Fibroblast of lung (primary cell): ENCODE measurements at regions not wholly inside any gene's neighbourhood (a gene's known extent, or its start where the extent isn't known, plus 50 kb on each side); places are given as distances from the start of the nearest gene placed in this dataset.

Experiments used
- DNase-seq, 2 donors: peaks; one replicate each; pipeline versions ENCODE4 v3.0.0 to v3.0.0-alpha.2; 2010; ENCODE audit warnings: low read depth in 2 of 2
- H2AFZ ChIP-seq: 2 replicates; pipeline ENCODE4 v1.5.1; 2012; ENCODE audit warnings: low read length, control low read depth, inconsistent platforms
- H3K27ac ChIP-seq: 2 replicates; pipeline ENCODE4 v1.5.1; 2011; ENCODE audit warnings: low read length, control low read depth; ENCODE audit not compliant: insufficient read depth
- H3K27me3 ChIP-seq: 2 replicates; pipeline ENCODE4 v1.5.1; 2011; ENCODE audit warnings: mild to moderate bottlenecking, low read length; ENCODE audit not compliant: control insufficient read depth, insufficient read depth
- H3K36me3 ChIP-seq: 2 replicates; pipeline ENCODE4 v1.5.1; 2011; ENCODE audit warnings: low read length; ENCODE audit not compliant: control insufficient read depth, insufficient read depth
- H3K4me1 ChIP-seq: 2 replicates; pipeline ENCODE4 v1.5.1; 2011; ENCODE audit warnings: low read length; ENCODE audit not compliant: control insufficient read depth, insufficient read depth; ENCODE audit errors: extremely low read depth
- H3K4me2 ChIP-seq: 2 replicates; pipeline ENCODE4 v1.5.1; 2011; ENCODE audit warnings: low read length, control low read depth; ENCODE audit not compliant: insufficient read depth; ENCODE audit errors: extremely low read depth
- H3K4me3 ChIP-seq, 4 experiments: fragments of 200-600 bp in 1 of 4; sonication (generic) in 1 of 4; replicated peaks in 1 of 4; 2 replicates each; pipeline ENCODE4 v1.5.1; 2011 to 2016; ENCODE audit warnings: low read length in 4 of 4, low read depth in 3 of 4, mild to moderate bottlenecking in 3 of 4, control low read depth in 2 of 4, inconsistent platforms in 1 of 4, mixed read lengths in 1 of 4; ENCODE audit not compliant: insufficient read depth in 1 of 4; ENCODE audit errors: control extremely low read depth in 1 of 4
- H3K79me2 ChIP-seq: 2 replicates; pipeline ENCODE4 v1.5.1; 2012; ENCODE audit warnings: mild to moderate bottlenecking, low read length, inconsistent platforms; ENCODE audit not compliant: control insufficient read depth, insufficient read depth
- H3K9ac ChIP-seq: 2 replicates; pipeline ENCODE4 v1.5.1; 2011; ENCODE audit warnings: mild to moderate bottlenecking, low read length, control low read depth; ENCODE audit not compliant: insufficient read depth
- H3K9me3 ChIP-seq: 2 replicates; pipeline ENCODE4 v1.5.1; 2012; ENCODE audit warnings: low read depth, low read length; ENCODE audit not compliant: control insufficient read depth, insufficient read depth
- H4K20me1 ChIP-seq: 2 replicates; pipeline ENCODE4 v1.5.1; 2011; ENCODE audit warnings: low read length; ENCODE audit not compliant: control insufficient read depth, insufficient read depth; ENCODE audit errors: extremely low read depth
- EZH2 ChIP-seq: IDR thresholded peaks from 2 replicates; pipeline ENCODE4 v1.5.1; 2012; ENCODE audit warnings: low read length, control low read depth, mild to moderate bottlenecking; ENCODE audit errors: missing control alignments
- TF ChIP-seq, protein P1 (sequence below), 2 donors: IDR thresholded peaks in 1 of 2; conservative IDR thresholded peaks in 1 of 2; 1 replicate in 1 of 2; 2 replicates in 1 of 2; pipeline ENCODE4 v1.5.1; 2011 to 2012; ENCODE audit warnings: low read length in 2 of 2, control low read depth in 1 of 2, inconsistent platforms in 1 of 2, low read depth in 1 of 2, mild to moderate bottlenecking in 1 of 2

DNA sequence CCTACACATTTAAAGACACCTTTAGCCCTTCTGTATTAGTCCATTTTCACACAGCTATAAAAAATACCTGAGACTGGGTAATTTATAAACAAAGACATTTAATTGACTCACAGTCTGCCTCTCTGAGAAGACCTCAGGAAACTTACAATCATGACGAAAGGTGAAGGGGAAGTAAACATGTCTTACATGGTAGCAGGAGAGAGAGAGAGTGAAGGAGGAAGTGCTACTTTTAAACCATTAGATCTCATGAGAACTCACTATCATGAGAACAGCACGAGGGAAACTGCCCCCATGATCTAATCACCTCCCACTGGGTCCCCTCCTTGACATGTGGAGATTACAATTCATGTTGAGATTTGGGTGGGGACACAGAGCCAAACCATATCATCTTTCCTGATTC, 946.6 kb downstream of the SLC4A3 start:
- Histone ChIP-seq H3K79me2 (no peaks in the 10 kb centered on the region), H3K9ac (no peak overlapping the region), H3K4me1 (no peaks in the 10 kb centered on the region), H3K9me3 (no peaks in the 10 kb centered on the region), H3K36me3 (no peaks in the 10 kb centered on the region), H3K4me2 (no peak overlapping the region), H3K27me3 (no peaks in the 10 kb centered on the region), H2AFZ (no peak overlapping the region), H3K27ac (no peak overlapping the region), H4K20me1 (no peaks in the 10 kb centered on the region), H3K4me3 (no peak overlapping the region)
- DNase-seq: no peak
- TF ChIP-seq, protein P1, sequence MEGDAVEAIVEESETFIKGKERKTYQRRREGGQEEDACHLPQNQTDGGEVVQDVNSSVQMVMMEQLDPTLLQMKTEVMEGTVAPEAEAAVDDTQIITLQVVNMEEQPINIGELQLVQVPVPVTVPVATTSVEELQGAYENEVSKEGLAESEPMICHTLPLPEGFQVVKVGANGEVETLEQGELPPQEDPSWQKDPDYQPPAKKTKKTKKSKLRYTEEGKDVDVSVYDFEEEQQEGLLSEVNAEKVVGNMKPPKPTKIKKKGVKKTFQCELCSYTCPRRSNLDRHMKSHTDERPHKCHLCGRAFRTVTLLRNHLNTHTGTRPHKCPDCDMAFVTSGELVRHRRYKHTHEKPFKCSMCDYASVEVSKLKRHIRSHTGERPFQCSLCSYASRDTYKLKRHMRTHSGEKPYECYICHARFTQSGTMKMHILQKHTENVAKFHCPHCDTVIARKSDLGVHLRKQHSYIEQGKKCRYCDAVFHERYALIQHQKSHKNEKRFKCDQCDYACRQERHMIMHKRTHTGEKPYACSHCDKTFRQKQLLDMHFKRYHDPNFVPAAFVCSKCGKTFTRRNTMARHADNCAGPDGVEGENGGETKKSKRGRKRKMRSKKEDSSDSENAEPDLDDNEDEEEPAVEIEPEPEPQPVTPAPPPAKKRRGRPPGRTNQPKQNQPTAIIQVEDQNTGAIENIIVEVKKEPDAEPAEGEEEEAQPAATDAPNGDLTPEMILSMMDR (conservative IDR thresholded peaks at IDR 0.05 in 1 of 2, IDR thresholded peaks at IDR 0.05 in 1 of 2; ENCODE audit: low read depth in 1 of 2, low read length in 2 of 2): no peak
- no peak for TF ChIP-seq EZH2

DNA sequence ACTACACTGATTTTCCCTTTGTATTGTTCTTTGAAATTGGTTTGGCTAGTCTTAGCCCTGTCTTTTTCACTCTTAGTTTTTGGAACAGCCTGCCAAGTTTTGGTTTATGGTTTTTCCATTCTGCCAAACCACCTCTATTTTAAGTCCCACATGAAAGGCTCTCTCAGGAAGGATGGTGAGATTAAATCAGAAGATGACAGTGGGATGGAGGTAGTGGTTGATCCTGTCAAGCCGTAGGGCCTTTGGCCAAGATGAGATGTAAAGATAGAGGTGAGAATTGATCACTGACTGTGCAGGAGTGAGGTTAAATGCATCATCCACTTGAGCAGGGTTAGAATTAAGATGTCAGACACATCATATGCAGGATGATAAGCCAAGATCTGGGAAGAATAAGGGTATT, 948.5 kb downstream of the SLC4A3 start:
- no peak overlapping the region for H3K4me2 ChIP-seq
- DNase-seq: peak in 1 of 2 donors; percentile 84
- no peak overlapping the region for H3K27ac ChIP-seq
- no peaks in the 10 kb centered on the region for H3K36me3 ChIP-seq
- no peaks in the 10 kb centered on the region for H3K4me1 ChIP-seq
- TF ChIP-seq EZH2: no peak
- TF ChIP-seq, protein P1 (conservative IDR thresholded peaks at IDR 0.05 in 1 of 2, IDR thresholded peaks at IDR 0.05 in 1 of 2; ENCODE audit: low read depth in 1 of 2, low read length in 2 of 2): no peak
- no peak overlapping the region for H2AFZ ChIP-seq
- H3K9ac ChIP-seq: no peak overlapping the region
- no peaks in the 10 kb centered on the region for H3K79me2 ChIP-seq
- no peaks in the 10 kb centered on the region for H3K9me3 ChIP-seq
- H4K20me1 ChIP-seq: no peaks in the 10 kb centered on the region
- H3K27me3 ChIP-seq: no peaks in the 10 kb centered on the region
- H3K4me3 ChIP-seq: no peak overlapping the region

DNA sequence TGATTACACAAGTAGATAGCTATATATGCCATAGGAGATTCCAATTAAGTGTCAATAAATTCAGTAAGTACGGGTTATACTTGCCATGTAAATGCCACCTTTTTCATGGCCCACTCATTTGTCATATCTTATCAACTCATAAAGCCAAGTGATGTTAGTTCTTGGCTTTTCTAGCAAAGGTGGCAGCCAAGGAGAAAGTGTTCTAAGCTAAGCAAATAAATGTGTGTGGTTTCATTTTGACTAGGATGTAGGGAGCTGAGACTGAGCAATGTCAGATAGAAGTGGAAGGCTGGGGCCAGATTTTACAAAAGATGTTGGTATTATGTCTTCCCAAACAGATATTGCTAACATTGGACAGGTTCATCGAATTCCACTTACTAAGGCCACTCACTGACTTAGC, 952.0 kb downstream of the SLC4A3 start:
- H3K36me3 ChIP-seq: no peaks in the 10 kb centered on the region
- no peak overlapping the region for H3K27ac ChIP-seq
- H3K4me3 ChIP-seq: no peak overlapping the region
- DNase-seq: no peak
- no peaks in the 10 kb centered on the region for H4K20me1 ChIP-seq
- no peak for TF ChIP-seq EZH2
- TF ChIP-seq, protein P1 (conservative IDR thresholded peaks at IDR 0.05 in 1 of 2, IDR thresholded peaks at IDR 0.05 in 1 of 2; ENCODE audit: low read depth in 1 of 2, low read length in 2 of 2): no peak
- H3K4me1 ChIP-seq: no peaks in the 10 kb centered on the region
- H2AFZ ChIP-seq: no peak overlapping the region
- no peak overlapping the region for H3K9ac ChIP-seq
- no peak overlapping the region for H3K4me2 ChIP-seq
- H3K79me2 ChIP-seq: no peaks in the 10 kb centered on the region
- no peaks in the 10 kb centered on the region for H3K9me3 ChIP-seq
- H3K27me3 ChIP-seq: no peaks in the 10 kb centered on the region
